GM23338 (cell line): ENCODE measurements at regions not wholly inside any gene's neighbourhood (a gene's known extent, or its start where the extent isn't known, plus 50 kb on each side); places are given as distances from the start of the nearest gene placed in this dataset.
A peak's percentile ranks its signal among the peaks of the same experiment; 100 is the strongest.

Experiments used
- ATAC-seq: fragments of 200-7000 bp; cut with Tn5 transposase; 3 replicates; pipeline ENCODE4 v1.9.1; 2020
- DNase-seq: peaks from one replicate; pipeline ENCODE4 v3.0.0-alpha.2; 2015; ENCODE audit warnings: low spot score
- H2AFZ ChIP-seq: fragments of 200-600 bp; sonication (generic); 2 replicates; pipeline ENCODE4 v1.8.0; 2016; ENCODE audit warnings: antibody characterized with exemption, mild to moderate bottlenecking, moderate library complexity
- H3F3A ChIP-seq: fragments of 200-600 bp; sonication (generic); replicated peaks from 2 replicates; pipeline ENCODE4 v1.8.0; 2017; ENCODE audit warnings: antibody characterized with exemption, mixed run types, low read depth
- H3K27ac ChIP-seq: fragments of 200-600 bp; sonication (generic); 2 replicates; pipeline ENCODE4 v1.6.1; 2016; ENCODE audit warnings: low read depth
- H3K27me3 ChIP-seq: fragments of 200-600 bp; sonication (generic); 2 replicates; pipeline ENCODE4 v1.8.0; 2016; ENCODE audit warnings: mild to moderate bottlenecking, mixed run types, moderate library complexity; ENCODE audit not compliant: insufficient read depth
- H3K36me3 ChIP-seq: fragments of 200-600 bp; sonication (generic); 2 replicates; pipeline ENCODE4 v1.8.0; 2016; ENCODE audit warnings: mild to moderate bottlenecking; ENCODE audit not compliant: insufficient read depth
- H3K4me1 ChIP-seq: fragments of 200-600 bp; sonication (generic); 2 replicates; pipeline ENCODE4 v1.8.0; 2016; ENCODE audit warnings: mild to moderate bottlenecking, moderate library complexity; ENCODE audit not compliant: insufficient read depth
- H3K4me2 ChIP-seq: fragments of 200-600 bp; sonication (generic); 2 replicates; pipeline ENCODE4 v1.7.1; 2017; ENCODE audit warnings: mixed run types
- H3K4me3 ChIP-seq: fragments of 200-600 bp; sonication (generic); 2 replicates; pipeline ENCODE4 v1.6.1; 2016; ENCODE audit warnings: mixed run types
- H3K79me2 ChIP-seq: fragments of 200-600 bp; sonication (generic); replicated peaks from 2 replicates; pipeline ENCODE4 v1.8.0; 2017; ENCODE audit warnings: mild to moderate bottlenecking; ENCODE audit not compliant: insufficient read depth
- H3K9me2 ChIP-seq: fragments of 200-600 bp; sonication (generic); 2 replicates; pipeline ENCODE4 v1.8.0; 2017; ENCODE audit not compliant: insufficient read depth
- H4K20me1 ChIP-seq: fragments of 200-600 bp; sonication (generic); replicated peaks from 2 replicates; pipeline ENCODE4 v1.8.0; 2017; ENCODE audit warnings: mild to moderate bottlenecking; ENCODE audit not compliant: insufficient read depth
- H3K27ac Mint-ChIP-seq: 2 replicates; pipeline ENCODE4 v1.8.0; 2020; ENCODE audit warnings: inconsistent platforms, mild to moderate bottlenecking, moderate library complexity, mixed read lengths
- H3K27me3 Mint-ChIP-seq: 3 replicates; pipeline ENCODE4 v1.8.0; 2022; ENCODE audit warnings: low read depth, mild to moderate bottlenecking, moderate library complexity, mixed read lengths, inconsistent platforms; ENCODE audit not compliant: insufficient read depth, poor library complexity
- H3K36me3 Mint-ChIP-seq: 3 replicates; pipeline ENCODE4 v1.8.0; 2021; ENCODE audit warnings: low read depth, mild to moderate bottlenecking, inconsistent platforms, moderate library complexity, mixed read lengths
- H3K4me1 Mint-ChIP-seq: 3 replicates; pipeline ENCODE4 v1.8.0; 2020; ENCODE audit warnings: mild to moderate bottlenecking, inconsistent platforms, mixed read lengths
- H3K4me3 Mint-ChIP-seq: 3 replicates; pipeline ENCODE4 v1.8.0; 2021; ENCODE audit warnings: moderate library complexity, mild to moderate bottlenecking, inconsistent platforms, mixed read lengths
- H3K9me3 Mint-ChIP-seq: 3 replicates; pipeline ENCODE4 v1.8.0; 2020; ENCODE audit warnings: moderate library complexity, mild to moderate bottlenecking, inconsistent platforms, mixed read lengths
- CREB1 ChIP-seq: fragments of 250-450 bp; sonication (Bioruptor Pico); IDR thresholded peaks from 2 replicates; pipeline ENCODE4 v1.5.0; 2020; ENCODE audit warnings: low read depth, mild to moderate bottlenecking, moderate library complexity
- EZH2phosphoT487 ChIP-seq: fragments of 200-600 bp; sonication (generic); IDR thresholded peaks from one replicate; pipeline ENCODE4 v1.8.1; 2018; ENCODE audit warnings: antibody characterized with exemption; ENCODE audit not compliant: unreplicated experiment
- JUNB ChIP-seq: IDR thresholded peaks from one replicate; pipeline ENCODE4 v1.6.1; 2016; ENCODE audit warnings: antibody characterized with exemption; ENCODE audit not compliant: unreplicated experiment
- NANOG ChIP-seq: IDR thresholded peaks from 2 replicates; pipeline ENCODE4 v1.6.1; 2016; ENCODE audit warnings: antibody characterized with exemption, borderline replicate concordance
- POLR2AphosphoS5 ChIP-seq: IDR thresholded peaks from 2 replicates; pipeline ENCODE4 v1.6.1; 2016; ENCODE audit warnings: antibody characterized with exemption, low read depth
- REST ChIP-seq: IDR thresholded peaks from one replicate; pipeline ENCODE4 v1.6.1; 2018; ENCODE audit warnings: antibody characterized with exemption; ENCODE audit not compliant: unreplicated experiment
- STAT1 ChIP-seq: IDR thresholded peaks from one replicate; pipeline ENCODE4 v1.6.1; 2016; ENCODE audit warnings: antibody characterized with exemption; ENCODE audit not compliant: unreplicated experiment
- ZNF331 ChIP-seq: fragments of 250-450 bp; sonication (Bioruptor Pico); IDR thresholded peaks from 2 replicates; pipeline ENCODE4 v1.5.0; 2020; ENCODE audit warnings: low read depth, mild to moderate bottlenecking, moderate library complexity
- TF ChIP-seq, protein P1 (sequence below), 2 experiments: fragments of 200-600 bp in 1 of 2; sonication (generic) in 1 of 2; conservative IDR thresholded peaks; 2 replicates each; pipeline versions ENCODE4 v1.5.1 to v1.6.1; 2016 to 2017; ENCODE audit warnings: antibody characterized with exemption in 2 of 2, low read depth in 2 of 2, mild to moderate bottlenecking in 2 of 2, moderate library complexity in 1 of 2
- TF ChIP-seq, protein P2 (sequence below): fragments of 250-450 bp; sonication (Bioruptor Pico); IDR thresholded peaks from 2 replicates; pipeline ENCODE4 v1.5.0; 2020; ENCODE audit warnings: mild to moderate bottlenecking, moderate library complexity

GRCh38 chr9:8156346-8156745, 356.8 kb upstream of the DMAC1 start:
- Histone ChIP-seq H3F3A (no peaks in the 10 kb centered on the region), H3K4me2 (no peak overlapping the region), H3K27ac (no peak overlapping the region), H3K4me3 (no peak overlapping the region), H3K9me2 (no peaks in the 10 kb centered on the region; the same call in 1 of the 2 replicates), H2AFZ (no peak overlapping the region), H4K20me1 (no peaks in the 10 kb centered on the region), H3K4me1 (no peaks in the 10 kb centered on the region), H3K79me2 (no peaks in the 10 kb centered on the region), H3K36me3 (no peaks in the 10 kb centered on the region), H3K27me3 (no peaks in the 10 kb centered on the region)
- TF ChIP-seq POLR2AphosphoS5 (no peak), ZNF331 (CRISPR knock-in tag) (no peak)
- Mint-ChIP-seq H3K36me3 (peaks cover under 1% of the 10 kb centered on the region; the same call in 1 of the 3 replicates), H3K27me3 (no peaks in the 10 kb centered on the region), H3K4me1 (peaks cover 4% of the 10 kb centered on the region; the same call in 2 of the 3 replicates), H3K9me3 (peaks cover under 1% of the 10 kb centered on the region; the same call in 1 of the 3 replicates), H3K4me3 (no peak overlapping the region), H3K27ac (peak overlapping the region; percentile 80)
- DNase-seq (no peak), ATAC-seq (no peak)

DNA sequence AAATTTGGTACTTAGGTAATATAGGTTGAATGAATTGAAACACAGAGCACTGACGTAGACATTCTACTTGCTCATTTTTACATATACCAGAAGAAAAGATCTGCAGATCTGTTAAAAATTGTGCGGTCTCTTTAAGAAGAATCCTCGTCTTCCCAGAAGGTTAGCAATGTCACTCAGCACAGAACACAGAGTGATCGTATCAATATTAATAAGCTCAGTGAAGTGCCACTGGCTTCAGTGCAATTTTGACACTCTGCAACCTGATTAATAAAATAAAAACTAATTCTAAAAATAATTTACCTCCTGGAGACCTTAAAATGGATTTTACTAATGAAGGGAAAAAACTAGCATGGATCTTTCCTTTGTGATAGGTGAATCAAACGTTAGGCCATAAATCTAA, 356.1 kb upstream of the DMAC1 start:
- no peaks in the 10 kb centered on the region for H3K4me1 ChIP-seq
- H3K4me3 Mint-ChIP-seq = no peak overlapping the region
- DNase-seq (no peak), ATAC-seq (no peak)
- no peak overlapping the region for H3K27ac Mint-ChIP-seq
- no peaks in the 10 kb centered on the region; the same call in 1 of the 2 replicates for H3K9me2 ChIP-seq
- H3K4me3 ChIP-seq = no peak overlapping the region
- H3K27me3 Mint-ChIP-seq = no peaks in the 10 kb centered on the region
- no peaks in the 10 kb centered on the region for H4K20me1 ChIP-seq
- no peak overlapping the region for H2AFZ ChIP-seq
- H3K4me1 Mint-ChIP-seq = peaks cover 4% of the 10 kb centered on the region; the same call in 2 of the 3 replicates
- H3K27me3 ChIP-seq = no peaks in the 10 kb centered on the region
- no peaks in the 10 kb centered on the region for H3K36me3 ChIP-seq
- no peaks in the 10 kb centered on the region for H3K79me2 ChIP-seq
- no peaks in the 10 kb centered on the region for H3F3A ChIP-seq
- peaks cover 3% of the 10 kb centered on the region; the same call in 1 of the 3 replicates for H3K36me3 Mint-ChIP-seq
- no peak overlapping the region for H3K27ac ChIP-seq
- H3K4me2 ChIP-seq = no peak overlapping the region
- H3K9me3 Mint-ChIP-seq = peaks cover 6% of the 10 kb centered on the region; the same call in 1 of the 3 replicates
- TF ChIP-seq, protein P1, sequence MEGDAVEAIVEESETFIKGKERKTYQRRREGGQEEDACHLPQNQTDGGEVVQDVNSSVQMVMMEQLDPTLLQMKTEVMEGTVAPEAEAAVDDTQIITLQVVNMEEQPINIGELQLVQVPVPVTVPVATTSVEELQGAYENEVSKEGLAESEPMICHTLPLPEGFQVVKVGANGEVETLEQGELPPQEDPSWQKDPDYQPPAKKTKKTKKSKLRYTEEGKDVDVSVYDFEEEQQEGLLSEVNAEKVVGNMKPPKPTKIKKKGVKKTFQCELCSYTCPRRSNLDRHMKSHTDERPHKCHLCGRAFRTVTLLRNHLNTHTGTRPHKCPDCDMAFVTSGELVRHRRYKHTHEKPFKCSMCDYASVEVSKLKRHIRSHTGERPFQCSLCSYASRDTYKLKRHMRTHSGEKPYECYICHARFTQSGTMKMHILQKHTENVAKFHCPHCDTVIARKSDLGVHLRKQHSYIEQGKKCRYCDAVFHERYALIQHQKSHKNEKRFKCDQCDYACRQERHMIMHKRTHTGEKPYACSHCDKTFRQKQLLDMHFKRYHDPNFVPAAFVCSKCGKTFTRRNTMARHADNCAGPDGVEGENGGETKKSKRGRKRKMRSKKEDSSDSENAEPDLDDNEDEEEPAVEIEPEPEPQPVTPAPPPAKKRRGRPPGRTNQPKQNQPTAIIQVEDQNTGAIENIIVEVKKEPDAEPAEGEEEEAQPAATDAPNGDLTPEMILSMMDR (conservative IDR thresholded peaks at IDR 0.05; ENCODE audit: low read depth in 2 of 2) = no peak
- TF ChIP-seq JUNB (no peak), STAT1 (no peak), NANOG (no peak), POLR2AphosphoS5 (no peak), EZH2phosphoT487 (no peak), REST (no peak), ZNF331 (CRISPR knock-in tag) (no peak), CREB1 (CRISPR knock-in tag) (no peak)
- TF ChIP-seq, protein P2, sequence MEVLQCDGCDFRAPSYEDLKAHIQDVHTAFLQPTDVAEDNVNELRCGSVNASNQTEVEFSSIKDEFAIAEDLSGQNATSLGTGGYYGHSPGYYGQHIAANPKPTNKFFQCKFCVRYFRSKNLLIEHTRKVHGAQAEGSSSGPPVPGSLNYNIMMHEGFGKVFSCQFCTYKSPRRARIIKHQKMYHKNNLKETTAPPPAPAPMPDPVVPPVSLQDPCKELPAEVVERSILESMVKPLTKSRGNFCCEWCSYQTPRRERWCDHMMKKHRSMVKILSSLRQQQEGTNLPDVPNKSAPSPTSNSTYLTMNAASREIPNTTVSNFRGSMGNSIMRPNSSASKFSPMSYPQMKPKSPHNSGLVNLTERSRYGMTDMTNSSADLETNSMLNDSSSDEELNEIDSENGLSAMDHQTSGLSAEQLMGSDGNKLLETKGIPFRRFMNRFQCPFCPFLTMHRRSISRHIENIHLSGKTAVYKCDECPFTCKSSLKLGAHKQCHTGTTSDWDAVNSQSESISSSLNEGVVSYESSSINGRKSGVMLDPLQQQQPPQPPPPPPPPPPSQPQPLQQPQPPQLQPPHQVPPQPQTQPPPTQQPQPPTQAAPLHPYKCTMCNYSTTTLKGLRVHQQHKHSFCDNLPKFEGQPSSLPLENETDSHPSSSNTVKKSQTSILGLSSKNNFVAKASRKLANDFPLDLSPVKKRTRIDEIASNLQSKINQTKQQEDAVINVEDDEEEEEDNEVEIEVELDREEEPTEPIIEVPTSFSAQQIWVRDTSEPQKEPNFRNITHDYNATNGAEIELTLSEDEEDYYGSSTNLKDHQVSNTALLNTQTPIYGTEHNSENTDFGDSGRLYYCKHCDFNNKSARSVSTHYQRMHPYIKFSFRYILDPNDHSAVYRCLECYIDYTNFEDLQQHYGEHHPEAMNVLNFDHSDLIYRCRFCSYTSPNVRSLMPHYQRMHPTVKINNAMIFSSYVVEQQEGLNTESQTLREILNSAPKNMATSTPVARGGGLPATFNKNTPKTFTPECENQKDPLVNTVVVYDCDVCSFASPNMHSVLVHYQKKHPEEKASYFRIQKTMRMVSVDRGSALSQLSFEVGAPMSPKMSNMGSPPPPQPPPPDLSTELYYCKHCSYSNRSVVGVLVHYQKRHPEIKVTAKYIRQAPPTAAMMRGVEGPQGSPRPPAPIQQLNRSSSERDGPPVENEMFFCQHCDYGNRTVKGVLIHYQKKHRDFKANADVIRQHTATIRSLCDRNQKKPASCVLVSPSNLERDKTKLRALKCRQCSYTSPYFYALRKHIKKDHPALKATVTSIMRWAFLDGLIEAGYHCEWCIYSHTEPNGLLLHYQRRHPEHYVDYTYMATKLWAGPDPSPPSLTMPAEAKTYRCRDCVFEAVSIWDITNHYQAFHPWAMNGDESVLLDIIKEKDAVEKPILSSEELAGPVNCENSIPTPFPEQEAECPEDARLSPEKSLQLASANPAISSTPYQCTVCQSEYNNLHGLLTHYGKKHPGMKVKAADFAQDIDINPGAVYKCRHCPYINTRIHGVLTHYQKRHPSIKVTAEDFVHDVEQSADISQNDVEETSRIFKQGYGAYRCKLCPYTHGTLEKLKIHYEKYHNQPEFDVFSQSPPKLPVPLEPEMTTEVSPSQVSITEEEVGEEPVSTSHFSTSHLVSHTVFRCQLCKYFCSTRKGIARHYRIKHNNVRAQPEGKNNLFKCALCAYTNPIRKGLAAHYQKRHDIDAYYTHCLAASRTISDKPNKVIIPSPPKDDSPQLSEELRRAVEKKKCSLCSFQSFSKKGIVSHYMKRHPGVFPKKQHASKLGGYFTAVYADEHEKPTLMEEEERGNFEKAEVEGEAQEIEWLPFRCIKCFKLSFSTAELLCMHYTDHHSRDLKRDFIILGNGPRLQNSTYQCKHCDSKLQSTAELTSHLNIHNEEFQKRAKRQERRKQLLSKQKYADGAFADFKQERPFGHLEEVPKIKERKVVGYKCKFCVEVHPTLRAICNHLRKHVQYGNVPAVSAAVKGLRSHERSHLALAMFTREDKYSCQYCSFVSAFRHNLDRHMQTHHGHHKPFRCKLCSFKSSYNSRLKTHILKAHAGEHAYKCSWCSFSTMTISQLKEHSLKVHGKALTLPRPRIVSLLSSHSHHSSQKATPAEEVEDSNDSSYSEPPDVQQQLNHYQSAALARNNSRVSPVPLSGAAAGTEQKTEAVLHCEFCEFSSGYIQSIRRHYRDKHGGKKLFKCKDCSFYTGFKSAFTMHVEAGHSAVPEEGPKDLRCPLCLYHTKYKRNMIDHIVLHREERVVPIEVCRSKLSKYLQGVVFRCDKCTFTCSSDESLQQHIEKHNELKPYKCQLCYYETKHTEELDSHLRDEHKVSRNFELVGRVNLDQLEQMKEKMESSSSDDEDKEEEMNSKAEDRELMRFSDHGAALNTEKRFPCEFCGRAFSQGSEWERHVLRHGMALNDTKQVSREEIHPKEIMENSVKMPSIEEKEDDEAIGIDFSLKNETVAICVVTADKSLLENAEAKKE (CRISPR knock-in tag) = no peak
